Epithelial cell of esophagus (primary cell): ENCODE measurements at regions not wholly inside any gene's neighbourhood (a gene's known extent, or its start where the extent isn't known, plus 50 kb on each side); places are given as distances from the start of the nearest gene placed in this dataset.

Experiments used
- DNase-seq: peaks from one replicate; pipeline ENCODE4 v3.0.0; 2010; ENCODE audit warnings: low read depth
- H3K4me3 ChIP-seq: 2 replicates; pipeline ENCODE4 v1.5.1; 2011; ENCODE audit warnings: mild to moderate bottlenecking, low read length, control low read depth
- TF ChIP-seq, protein P1 (sequence below): IDR thresholded peaks from 2 replicates; pipeline ENCODE4 v1.5.1; 2011; ENCODE audit warnings: low read depth, mild to moderate bottlenecking, low read length, control low read depth, inconsistent platforms; ENCODE audit not compliant: insufficient read depth; ENCODE audit errors: missing control alignments

DNA sequence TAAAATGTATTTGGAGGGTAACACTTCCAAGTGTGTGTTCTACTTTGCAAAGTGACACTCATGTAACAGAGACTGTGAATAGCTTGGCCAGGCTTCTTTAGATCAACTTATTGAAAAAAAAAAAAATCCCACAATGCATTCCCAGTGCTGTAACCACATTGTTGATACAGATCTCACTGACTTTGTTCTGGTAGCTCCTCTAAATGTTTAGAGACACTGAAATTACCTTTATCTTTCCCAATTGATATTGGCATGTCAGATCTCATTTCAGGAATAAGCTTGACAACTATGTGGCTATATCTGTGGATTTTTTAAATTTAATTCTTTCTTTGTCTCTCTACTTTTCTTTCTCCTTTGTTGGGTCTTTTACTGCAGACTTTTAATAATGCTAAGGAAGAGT lies 1018.9 kb upstream of the PRMT6 start:
- no peak for DNase-seq
- TF ChIP-seq, protein P1, sequence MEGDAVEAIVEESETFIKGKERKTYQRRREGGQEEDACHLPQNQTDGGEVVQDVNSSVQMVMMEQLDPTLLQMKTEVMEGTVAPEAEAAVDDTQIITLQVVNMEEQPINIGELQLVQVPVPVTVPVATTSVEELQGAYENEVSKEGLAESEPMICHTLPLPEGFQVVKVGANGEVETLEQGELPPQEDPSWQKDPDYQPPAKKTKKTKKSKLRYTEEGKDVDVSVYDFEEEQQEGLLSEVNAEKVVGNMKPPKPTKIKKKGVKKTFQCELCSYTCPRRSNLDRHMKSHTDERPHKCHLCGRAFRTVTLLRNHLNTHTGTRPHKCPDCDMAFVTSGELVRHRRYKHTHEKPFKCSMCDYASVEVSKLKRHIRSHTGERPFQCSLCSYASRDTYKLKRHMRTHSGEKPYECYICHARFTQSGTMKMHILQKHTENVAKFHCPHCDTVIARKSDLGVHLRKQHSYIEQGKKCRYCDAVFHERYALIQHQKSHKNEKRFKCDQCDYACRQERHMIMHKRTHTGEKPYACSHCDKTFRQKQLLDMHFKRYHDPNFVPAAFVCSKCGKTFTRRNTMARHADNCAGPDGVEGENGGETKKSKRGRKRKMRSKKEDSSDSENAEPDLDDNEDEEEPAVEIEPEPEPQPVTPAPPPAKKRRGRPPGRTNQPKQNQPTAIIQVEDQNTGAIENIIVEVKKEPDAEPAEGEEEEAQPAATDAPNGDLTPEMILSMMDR = no peak
- no peak overlapping the region for H3K4me3 ChIP-seq

DNA sequence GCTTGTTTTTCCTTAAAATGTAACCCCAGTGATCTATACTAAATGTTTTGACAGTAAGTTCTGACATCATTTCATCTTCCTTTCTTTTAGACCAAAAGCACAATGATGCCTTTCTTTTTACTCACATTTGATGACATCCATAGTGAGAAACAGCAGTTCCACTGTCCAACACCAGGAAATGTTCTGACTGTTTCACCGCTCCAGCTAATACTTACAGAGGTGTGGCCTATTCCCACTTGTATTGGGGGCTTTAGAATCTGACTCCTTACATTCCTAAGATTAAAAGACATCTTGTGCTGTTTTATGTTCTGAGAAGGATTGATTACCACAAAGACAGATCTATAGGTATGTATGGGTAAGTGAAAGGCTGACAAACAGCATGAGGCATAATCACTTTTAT lies 1018.2 kb upstream of the PRMT6 start:
- H3K4me3 ChIP-seq = no peak overlapping the region
- DNase-seq = no peak
- TF ChIP-seq, protein P1 = no peak

DNA sequence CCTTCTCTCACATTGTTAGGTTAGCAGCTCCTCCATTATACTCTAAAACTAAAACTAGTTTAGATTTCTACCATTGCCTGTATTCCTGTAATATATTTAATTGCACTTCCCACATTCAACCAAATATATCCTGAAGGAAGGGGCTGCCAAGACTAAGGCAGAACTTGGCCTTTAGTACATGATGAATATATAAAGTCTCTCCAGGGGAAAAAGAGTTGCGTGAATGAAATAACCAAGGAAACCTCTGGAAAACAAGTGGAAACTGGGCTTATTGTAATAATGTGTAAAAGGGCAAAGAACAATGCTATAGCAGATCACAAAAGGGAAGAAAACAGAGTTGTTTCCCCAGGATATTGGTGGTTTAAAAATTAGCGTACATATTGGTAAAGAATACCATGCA lies 1012.5 kb upstream of the PRMT6 start:
- DNase-seq = no peak
- TF ChIP-seq, protein P1 = no peak
- H3K4me3 ChIP-seq = no peak overlapping the region

DNA sequence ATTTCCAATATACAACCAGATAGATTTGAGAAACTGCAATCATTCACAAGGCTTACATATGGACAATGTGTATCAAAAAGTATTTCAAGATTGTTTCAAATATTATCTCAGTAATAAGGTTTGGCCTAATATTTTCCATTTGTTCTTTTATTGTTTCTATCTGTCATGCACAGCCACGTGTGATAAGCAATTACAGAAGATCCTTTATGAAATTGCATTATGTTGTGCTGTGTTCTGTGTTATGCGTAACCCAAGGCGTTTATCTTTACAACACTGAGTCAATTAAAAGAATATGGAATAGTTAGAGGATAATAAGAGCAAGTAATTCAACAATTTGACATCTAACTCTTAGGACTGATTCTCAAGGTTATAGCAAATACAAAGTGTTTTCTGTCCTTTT lies 1009.3 kb upstream of the PRMT6 start:
- no peak for DNase-seq
- TF ChIP-seq, protein P1 = no peak
- H3K4me3 ChIP-seq = no peak overlapping the region

DNA sequence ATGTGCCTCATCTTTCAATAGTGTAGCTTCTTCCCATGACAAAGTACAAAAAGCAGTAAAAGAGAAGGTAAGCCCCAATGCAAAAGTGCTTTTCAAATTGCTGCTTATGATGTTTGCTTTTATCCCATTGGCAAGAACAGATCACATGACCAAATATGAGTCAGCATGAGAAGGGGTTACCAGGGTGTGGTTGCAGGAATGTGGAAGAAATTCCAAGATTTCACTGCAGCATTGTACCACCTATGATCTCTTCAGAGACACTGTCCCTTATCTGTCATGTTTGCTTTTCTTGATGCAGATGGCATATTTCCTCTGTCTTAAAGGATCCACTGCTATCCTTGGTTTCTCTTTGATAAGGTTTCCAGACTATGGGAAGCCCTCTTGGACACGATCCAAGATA lies 1006.9 kb upstream of the PRMT6 start:
- H3K4me3 ChIP-seq = no peak overlapping the region
- no peak for DNase-seq
- TF ChIP-seq, protein P1 = no peak

DNA sequence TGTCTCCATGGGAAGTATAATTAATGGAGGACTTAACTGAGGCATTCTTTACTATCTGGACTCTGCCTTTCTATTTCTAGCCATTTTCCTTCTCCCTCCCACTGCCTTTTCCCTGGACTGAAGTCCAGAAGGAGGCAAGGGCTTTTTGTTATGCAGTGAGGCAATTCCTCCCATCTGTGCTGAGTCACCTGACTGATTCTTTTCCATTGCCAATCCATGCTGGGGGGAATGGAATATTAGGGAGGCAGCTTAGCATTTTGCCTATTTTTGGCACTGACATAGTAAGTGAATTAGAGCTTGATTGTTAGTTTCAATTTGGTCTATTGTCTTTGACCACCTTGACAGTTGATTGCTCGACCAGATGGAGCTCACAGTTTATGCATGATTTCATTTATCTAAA lies 1000.6 kb upstream of the PRMT6 start:
- TF ChIP-seq, protein P1 = no peak
- no peak for DNase-seq
- no peak overlapping the region for H3K4me3 ChIP-seq

DNA sequence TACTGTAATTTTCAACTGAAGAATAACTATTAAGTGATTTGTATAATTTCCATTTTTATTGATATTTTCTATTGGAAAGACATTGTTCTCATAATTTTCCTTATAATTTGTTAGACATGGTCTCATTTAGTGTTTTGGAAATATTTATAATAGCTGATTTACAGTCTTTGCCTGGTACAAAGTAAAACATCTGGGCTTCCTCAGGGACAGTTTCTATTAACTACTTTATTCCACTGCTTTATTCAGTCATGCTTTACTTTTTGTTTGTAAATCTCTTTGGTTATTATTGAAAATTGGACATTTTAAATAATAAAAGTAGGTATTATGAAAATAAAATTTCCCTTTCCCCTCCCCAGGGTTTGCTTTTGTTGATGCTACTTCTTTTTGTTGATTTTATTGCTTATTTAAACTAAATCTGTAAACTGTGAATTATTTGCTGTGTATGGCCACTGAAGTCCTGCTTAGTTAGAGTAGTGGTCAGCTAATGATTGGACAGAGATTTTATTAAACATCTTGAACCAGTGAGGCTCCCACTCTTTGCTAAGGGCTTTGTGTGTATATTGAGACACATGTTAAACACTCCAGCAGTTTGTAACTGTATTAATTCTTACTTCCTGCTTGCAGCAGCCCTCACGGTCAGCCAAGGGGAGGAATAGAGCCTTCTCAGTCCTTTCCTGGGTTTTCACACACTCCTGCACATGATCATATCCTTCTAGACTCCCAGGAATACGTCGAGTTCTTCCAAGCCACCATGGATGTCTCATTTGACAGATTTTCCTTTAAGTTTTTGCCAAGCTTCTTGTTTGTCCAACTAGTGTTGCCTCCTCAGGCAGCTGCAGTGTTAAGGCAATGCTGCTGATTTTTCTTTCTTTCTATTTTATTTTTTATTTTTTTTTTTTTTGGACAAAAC lies 994.6 kb upstream of the PRMT6 start:
- DNase-seq = no peak
- TF ChIP-seq, protein P1 = no peak
- no peak overlapping the region for H3K4me3 ChIP-seq
